ENCODE measurements at regions not wholly inside any gene's neighbourhood (a gene's known extent, or its start where the extent isn't known, plus 50 kb on each side); places are given as distances from the start of the nearest gene placed in this dataset.

- H3K4me3 Mint-ChIP-seq: no peak overlapping the region
- no peak overlapping the region for H3K27ac Mint-ChIP-seq
- H3K36me3 Mint-ChIP-seq: peaks cover 4% of the 10 kb centered on the region
- H3K27me3 Mint-ChIP-seq: no peaks in the 10 kb centered on the region
- peaks cover 5% of the 10 kb centered on the region for H3K4me1 Mint-ChIP-seq (ENCODE audit: unreplicated experiment)
- no peaks in the 10 kb centered on the region for H3K9me3 Mint-ChIP-seq
- no peak for TF ChIP-seq CTCF (conservative IDR thresholded peaks at IDR 0.05)
- no peak for DNase-seq (ENCODE audit: extremely low spot score, unreplicated experiment)
Observed at GRCh38 chr18:44458777-44459176, 221.9 kb upstream of the SETBP1 start.

GRCh38 chr18:44464398-44465180, 216.1 kb upstream of the SETBP1 start:
- no peaks in the 10 kb centered on the region for H3K27me3 Mint-ChIP-seq
- H3K4me3 Mint-ChIP-seq: no peak overlapping the region
- H3K36me3 Mint-ChIP-seq: no peaks in the 10 kb centered on the region
- H3K4me1 Mint-ChIP-seq (ENCODE audit: unreplicated experiment): peaks cover 22% of the 10 kb centered on the region
- peak overlapping the region; percentile 31 for H3K27ac Mint-ChIP-seq
- no peak for TF ChIP-seq CTCF (conservative IDR thresholded peaks at IDR 0.05)
- DNase-seq (ENCODE audit: extremely low spot score, unreplicated experiment): no peak
- no peaks in the 10 kb centered on the region for H3K9me3 Mint-ChIP-seq

GRCh38 chr18:44465381-44465841, 215.3 kb upstream of the SETBP1 start:
- Mint-ChIP-seq H3K27me3 (no peaks in the 10 kb centered on the region), H3K4me3 (no peak overlapping the region), H3K4me1 (ENCODE audit: unreplicated experiment) (peaks cover 22% of the 10 kb centered on the region), H3K27ac (no peak overlapping the region), H3K9me3 (no peaks in the 10 kb centered on the region), H3K36me3 (no peaks in the 10 kb centered on the region)
- no peak for DNase-seq (ENCODE audit: extremely low spot score, unreplicated experiment)
- TF ChIP-seq CTCF (conservative IDR thresholded peaks at IDR 0.05): no peak

GRCh38 chr18:44466997-44467396, 213.7 kb upstream of the SETBP1 start:
- Mint-ChIP-seq H3K27ac (no peak overlapping the region), H3K4me3 (no peak overlapping the region), H3K4me1 (ENCODE audit: unreplicated experiment) (peaks cover 22% of the 10 kb centered on the region), H3K36me3 (no peaks in the 10 kb centered on the region), H3K27me3 (no peaks in the 10 kb centered on the region), H3K9me3 (no peaks in the 10 kb centered on the region)
- DNase-seq (ENCODE audit: extremely low spot score, unreplicated experiment): no peak
- TF ChIP-seq CTCF (conservative IDR thresholded peaks at IDR 0.05): no peak

- no peak overlapping the region for H3K4me3 Mint-ChIP-seq
- no peak for TF ChIP-seq CTCF (conservative IDR thresholded peaks at IDR 0.05)
- no peak for DNase-seq (ENCODE audit: extremely low spot score, unreplicated experiment)
- H3K27ac Mint-ChIP-seq: no peak overlapping the region
- H3K4me1 Mint-ChIP-seq (ENCODE audit: unreplicated experiment): peaks cover 22% of the 10 kb centered on the region
- no peaks in the 10 kb centered on the region for H3K27me3 Mint-ChIP-seq
- H3K36me3 Mint-ChIP-seq: no peaks in the 10 kb centered on the region
- no peaks in the 10 kb centered on the region for H3K9me3 Mint-ChIP-seq
Observed at GRCh38 chr18:44467718-44468117, 213.0 kb upstream of the SETBP1 start.
